PC-3 (cell line): ENCODE measurements at regions not wholly inside any gene's neighbourhood (a gene's known extent, or its start where the extent isn't known, plus 50 kb on each side); places are given as distances from the start of the nearest gene placed in this dataset.

Experiments
- EZH2 ChIP-seq: fragments of 300-600 bp; sonication (generic); IDR thresholded peaks from one replicate; pipeline ENCODE4 v1.6.1; 2017; ENCODE audit warnings: antibody characterized with exemption, mild to moderate bottlenecking, low read length; ENCODE audit not compliant: unreplicated experiment
- TF ChIP-seq, protein P1 (sequence below): fragments of 300-600 bp; sonication (generic); conservative IDR thresholded peaks from 2 replicates; pipeline ENCODE4 v1.5.1; 2017; ENCODE audit warnings: antibody characterized with exemption, low read depth, mild to moderate bottlenecking, low read length

DNA sequence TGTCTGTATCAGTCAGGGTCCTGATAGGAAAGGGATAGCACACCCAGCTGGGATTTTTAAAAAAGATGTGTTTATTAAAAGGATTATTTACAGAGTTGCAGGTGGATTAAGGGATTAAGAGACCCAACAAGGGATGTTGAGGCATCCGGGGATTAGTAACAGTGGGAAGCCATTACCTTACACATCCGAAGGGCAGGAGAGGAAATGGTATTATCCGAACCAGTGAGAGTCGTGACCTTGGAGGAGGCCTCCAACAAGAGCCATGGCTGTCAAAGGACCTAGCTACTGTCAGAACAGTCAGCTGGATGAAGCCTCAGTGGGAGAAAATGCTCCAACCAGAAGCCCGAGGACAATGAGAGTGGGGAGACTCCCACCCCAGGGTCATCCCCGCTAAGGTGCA, 146.3 kb upstream of the KRAS start:
- TF ChIP-seq, protein P1, sequence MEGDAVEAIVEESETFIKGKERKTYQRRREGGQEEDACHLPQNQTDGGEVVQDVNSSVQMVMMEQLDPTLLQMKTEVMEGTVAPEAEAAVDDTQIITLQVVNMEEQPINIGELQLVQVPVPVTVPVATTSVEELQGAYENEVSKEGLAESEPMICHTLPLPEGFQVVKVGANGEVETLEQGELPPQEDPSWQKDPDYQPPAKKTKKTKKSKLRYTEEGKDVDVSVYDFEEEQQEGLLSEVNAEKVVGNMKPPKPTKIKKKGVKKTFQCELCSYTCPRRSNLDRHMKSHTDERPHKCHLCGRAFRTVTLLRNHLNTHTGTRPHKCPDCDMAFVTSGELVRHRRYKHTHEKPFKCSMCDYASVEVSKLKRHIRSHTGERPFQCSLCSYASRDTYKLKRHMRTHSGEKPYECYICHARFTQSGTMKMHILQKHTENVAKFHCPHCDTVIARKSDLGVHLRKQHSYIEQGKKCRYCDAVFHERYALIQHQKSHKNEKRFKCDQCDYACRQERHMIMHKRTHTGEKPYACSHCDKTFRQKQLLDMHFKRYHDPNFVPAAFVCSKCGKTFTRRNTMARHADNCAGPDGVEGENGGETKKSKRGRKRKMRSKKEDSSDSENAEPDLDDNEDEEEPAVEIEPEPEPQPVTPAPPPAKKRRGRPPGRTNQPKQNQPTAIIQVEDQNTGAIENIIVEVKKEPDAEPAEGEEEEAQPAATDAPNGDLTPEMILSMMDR: no peak
- no peak for TF ChIP-seq EZH2
